ENCODE measurements at regions not wholly inside any gene's neighbourhood (a gene's known extent, or its start where the extent isn't known, plus 50 kb on each side); places are given as distances from the start of the nearest gene placed in this dataset.

DNA sequence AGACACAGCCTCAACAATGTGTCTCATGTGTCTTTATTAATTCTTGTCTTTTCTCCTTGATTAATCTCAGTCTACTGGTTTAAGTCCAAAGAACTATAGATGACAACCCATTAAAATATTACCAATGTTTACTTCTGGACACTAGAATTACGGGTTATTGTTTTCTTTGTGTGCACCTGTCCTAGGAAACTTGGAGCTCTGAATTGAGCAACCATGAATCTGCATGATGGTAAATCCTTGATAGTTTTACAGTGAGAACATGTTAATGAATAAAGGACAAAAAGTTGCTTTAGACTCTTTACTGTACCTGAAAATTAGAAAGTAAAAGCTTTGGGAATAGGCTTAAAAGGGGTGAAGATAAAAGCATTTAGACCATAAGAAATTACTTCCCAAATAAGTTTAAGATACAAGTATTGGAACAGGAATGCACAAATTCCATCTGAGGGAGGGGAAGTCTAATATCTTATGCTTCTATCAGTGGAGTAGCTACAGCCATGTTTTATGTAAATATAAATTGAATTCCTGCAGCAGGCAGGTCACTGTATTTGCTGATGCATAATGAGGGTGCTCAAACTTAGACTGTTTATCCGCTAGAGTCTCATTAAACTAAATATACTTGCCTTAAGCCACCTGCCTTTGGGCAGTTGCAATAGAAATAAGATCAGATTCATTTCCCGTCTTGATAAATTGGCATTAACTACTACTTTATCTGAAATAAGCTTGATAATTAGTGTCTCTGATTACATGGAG lies 603.7 kb upstream of the GCFC2 start:
- no peak for DNase-seq

DNA sequence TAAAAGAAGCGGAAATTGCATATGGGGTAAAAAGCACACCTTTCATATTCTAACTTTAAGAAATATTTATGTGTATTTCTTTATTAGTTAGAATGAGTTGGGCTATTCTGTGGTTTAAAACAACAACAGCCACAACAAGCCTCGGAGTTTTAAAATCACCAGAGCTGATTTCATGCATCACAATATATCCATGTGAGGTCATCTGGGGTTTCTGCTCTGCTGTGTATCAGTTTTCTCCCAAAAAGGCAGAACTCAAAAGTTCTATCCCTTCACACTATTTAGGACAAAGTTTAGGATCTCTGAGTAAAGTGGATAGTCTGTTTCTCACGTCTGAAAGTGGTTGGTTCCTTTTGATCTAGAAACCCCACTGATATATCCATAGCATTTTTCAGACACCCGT lies 601.5 kb upstream of the GCFC2 start:
- no peak for DNase-seq

- no peak for DNase-seq
Observed at GRCh38 chr2:76311728-76312127, 601.0 kb upstream of the GCFC2 start.

GRCh38 chr2:76310894-76311633 lies 600.3 kb upstream of the GCFC2 start:
- DNase-seq = no peak

DNA sequence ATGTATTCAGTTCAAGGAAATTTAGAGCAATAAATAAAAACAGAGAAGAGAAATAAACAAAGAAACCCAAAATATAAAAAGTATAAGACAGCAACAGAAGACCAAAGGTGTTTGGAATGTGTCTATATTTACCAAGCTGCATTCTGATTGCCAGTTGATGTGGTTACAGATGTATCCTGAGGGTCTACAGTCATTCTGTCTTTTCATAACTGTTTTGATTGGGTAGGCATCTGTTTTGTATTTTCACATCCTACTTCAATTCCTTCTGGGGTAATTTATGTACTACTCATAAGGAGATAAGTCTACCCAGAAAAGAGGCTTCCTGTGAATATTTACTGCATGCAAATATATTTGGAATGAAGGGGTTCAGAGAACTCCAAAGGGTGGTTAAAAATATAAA lies 596.8 kb upstream of the GCFC2 start:
- no peak for DNase-seq

- DNase-seq = no peak
Observed at GRCh38 chr2:76298041-76298440, 587.3 kb upstream of the GCFC2 start.

DNA sequence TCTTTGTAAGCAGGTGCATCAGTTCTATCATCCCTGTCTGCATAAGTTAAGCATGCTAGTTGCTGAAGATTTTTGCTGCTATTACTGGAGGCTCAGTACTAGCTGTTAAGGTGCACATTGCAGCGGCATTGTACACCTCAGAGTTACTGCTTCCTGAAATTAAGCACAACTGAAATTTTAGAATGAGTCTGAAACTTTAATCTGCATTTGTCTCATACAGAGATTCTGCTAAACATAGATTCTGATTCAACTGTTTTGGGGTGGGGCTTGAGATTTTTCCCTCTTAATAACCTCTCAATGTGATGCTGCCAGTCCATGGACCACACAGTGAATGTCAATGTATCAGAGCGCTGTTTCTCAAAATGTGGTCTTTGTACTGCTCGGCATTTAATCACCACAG lies 585.7 kb upstream of the GCFC2 start:
- no peak for DNase-seq

GRCh38 chr2:76295762-76296161 lies 585.0 kb upstream of the GCFC2 start:
- no peak for DNase-seq

DNA sequence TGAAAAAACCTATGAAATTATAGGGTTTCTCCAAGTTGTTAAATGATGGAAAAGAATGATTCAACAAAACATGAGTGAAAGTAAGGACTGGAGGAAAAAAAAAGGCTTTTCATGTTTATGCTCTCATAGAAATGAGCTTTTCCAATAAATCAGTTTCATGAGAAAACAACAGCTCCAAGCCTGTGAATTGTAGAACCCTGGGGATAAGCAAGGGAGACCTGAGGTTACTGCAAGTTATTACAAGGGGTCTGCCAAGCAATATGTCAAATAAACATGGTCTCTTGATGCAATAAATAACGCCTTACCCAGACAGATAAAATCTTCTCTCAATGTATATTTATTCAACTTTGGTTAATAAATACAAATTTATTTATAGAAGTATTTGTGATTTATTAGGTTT lies 577.9 kb upstream of the GCFC2 start:
- DNase-seq = no peak

GRCh38 chr2:76288146-76288545 lies 577.4 kb upstream of the GCFC2 start:
- no peak for DNase-seq

DNA sequence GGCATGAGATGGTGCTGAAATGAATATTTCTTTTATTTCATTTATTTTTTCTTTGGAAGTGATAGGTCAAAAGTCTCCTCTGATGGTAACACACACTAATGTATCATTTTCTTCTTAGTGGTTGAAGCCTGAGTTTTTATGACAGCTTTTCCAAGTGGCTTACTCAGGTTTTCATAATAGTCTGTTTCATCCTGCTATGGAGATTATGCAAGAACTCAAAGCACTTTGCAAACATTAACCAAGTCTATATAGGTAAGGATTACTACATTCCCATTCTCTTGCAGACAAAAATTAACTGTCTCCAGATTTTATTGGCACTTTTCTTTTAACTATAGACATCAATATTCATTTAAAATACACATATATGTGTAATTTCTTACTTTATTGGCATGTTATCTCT lies 572.6 kb upstream of the GCFC2 start:
- no peak for DNase-seq

DNA sequence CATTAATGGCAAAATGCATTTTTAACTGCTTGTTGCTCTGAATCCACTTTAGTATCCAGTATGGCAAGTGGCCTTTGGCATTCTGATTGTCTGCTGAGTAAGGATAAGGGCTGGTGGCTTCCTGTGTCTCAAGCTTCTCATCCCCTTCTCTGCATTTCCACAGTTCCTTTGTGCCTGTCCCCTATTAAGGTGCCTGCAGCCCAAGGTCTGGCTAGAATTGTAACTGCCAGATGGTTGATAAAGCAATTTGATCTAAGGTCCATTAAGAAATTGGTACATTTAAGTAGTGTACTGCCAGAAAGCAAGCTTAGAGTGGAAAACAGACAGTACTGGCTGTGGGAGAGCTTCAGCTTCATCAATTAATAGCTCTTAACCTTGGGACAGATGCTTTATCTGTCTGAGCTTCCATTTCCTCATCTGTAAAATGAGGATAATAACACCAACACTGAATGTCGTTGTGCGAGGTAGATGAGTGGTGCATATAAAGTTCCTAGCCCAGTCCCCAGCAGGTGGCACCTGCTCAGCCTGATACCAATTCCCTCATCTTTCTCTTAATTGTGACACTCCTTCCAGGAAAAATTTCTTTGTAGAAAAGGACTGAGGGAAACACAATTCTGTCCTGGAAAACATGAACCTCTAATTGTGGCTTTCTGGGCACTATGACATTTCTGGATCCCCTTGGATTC lies 570.6 kb upstream of the GCFC2 start:
- DNase-seq = peak; percentile 1

- DNase-seq = no peak
Observed at GRCh38 chr2:76280686-76281085, 570.0 kb upstream of the GCFC2 start.

- no peak for DNase-seq
Observed at GRCh38 chr2:76279142-76279541, 568.4 kb upstream of the GCFC2 start.

DNA sequence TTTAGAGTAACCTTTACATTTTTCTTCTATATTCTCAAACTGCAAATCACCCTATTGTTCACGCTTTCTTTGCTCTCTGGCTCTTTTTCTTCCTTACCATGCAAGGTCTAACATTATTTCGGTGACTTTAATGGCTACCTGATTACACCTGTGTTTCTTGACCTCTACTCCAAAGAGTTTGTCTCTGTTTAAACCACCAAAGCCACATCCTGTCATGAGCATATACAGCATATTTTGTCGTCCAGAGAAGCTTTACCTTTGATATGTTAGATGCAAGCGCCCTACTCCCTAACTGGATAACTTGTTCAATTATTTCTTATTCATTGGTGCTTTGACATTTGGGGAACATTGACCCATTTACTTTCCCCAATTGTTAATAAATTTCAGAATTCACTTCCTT lies 565.1 kb upstream of the GCFC2 start:
- no peak for DNase-seq

DNA sequence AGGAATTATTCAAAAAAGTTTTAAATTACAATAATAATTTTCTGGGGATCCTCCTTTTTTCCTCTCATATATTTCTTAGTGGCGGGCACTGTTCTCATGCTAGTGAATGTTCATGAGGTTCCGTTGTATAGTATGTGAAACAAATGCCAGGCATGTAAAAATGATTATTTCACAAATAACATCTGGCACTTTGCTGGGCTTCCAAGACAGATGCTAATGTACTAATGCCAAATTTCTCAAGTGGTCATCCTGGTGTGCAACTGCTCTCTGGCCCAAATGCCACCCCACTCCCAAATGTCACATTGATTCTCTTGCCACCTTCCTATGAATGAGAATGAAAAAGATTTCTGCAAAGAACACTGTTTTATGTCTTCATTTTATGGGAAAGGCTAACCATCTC lies 564.0 kb upstream of the GCFC2 start:
- DNase-seq = no peak

- DNase-seq = no peak
Observed at GRCh38 chr2:76274160-76274559, 563.4 kb upstream of the GCFC2 start.

- DNase-seq = no peak
Observed at GRCh38 chr2:76270096-76270710, 559.5 kb upstream of the GCFC2 start.

- peak; percentile 8 for DNase-seq
Observed at GRCh38 chr2:76268902-76269620, 558.3 kb upstream of the GCFC2 start.

DNA sequence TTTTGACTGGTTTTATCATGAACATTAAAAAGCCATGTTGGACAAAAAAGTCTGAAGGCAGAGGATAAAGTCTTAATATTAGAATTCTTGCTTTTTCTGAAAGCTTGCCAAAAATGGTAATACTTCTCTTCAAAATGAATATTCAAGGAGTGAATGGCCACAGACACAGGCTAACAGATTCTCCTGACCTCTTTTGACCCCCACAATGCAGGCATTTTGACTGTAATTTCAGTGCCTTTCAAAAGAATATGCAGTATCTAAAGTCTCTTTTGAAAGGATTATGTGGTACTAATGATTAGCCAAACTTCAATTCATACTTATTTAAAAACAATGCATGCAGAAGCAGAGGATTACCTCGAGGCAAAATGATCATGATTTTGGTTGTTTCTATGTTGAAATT lies 557.8 kb upstream of the GCFC2 start:
- DNase-seq = no peak

DNA sequence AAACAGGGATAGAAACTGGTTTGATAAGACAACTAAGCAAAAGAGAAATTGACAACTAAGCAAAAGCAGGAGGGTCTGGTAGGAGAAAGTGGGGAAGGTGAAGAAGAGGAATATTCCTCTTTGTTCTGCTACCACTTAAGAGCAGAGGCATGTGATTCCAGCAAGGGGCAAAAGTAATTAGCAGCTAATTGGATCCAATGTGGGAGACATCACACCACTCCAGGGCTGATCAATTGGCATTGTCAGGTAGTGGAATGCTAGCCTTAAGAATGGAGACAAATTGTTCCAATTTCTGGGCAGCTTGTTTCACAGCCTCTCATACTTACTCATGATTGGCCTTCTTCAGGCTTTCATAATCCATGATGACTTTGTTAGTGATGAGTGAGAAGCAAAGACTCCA lies 547.1 kb upstream of the GCFC2 start:
- no peak for DNase-seq

GRCh38 chr2:76256458-76257088 lies 545.9 kb upstream of the GCFC2 start:
- no peak for DNase-seq

All from NCI-H2171 (cell line).